ENCODE measurements at regions not wholly inside any gene's neighbourhood (a gene's known extent, or its start where the extent isn't known, plus 50 kb on each side); places are given as distances from the start of the nearest gene placed in this dataset.
"Not testable (repeated sequence)": the region's sequence is repeated elsewhere in the genome, so short reads cannot be mapped to it uniquely, and the experiment has no call there.

DNA sequence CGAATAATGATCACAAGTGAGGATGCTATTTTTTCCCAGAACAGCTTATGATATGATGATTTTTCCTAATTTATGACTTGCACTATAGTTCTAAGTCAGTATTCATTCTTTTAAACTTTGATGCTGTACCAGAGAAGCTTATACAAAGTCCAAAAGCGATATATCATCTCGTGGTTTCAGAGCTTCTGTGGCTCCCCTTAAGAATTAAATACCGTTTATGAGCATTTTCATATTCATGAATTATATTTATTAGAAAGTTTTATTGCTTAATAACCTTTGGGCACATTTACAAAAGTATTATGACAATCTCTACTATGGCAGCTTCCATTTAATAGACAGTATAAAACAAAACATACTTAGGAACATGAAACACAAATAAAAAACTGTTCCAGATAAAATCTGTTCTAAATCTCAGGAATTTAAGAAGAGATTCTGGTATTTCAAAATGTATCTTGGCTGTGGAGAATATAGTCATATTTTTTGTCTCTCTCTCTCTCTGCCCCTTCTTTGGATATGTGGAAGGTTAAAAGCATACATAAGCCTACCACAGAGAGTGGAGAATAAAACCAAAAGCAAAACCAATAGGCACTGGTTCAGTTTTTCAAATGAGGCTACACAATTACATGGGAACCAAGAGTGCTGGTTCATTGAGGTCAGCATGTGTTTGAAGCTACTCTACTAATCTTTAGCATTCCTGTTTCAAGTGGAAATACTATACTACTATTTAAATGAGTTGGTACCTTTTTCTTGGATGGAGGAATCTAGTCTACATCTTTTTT, 884.5 kb upstream of the GJE1 start:
- DNase-seq (ENCODE audit: low read depth) = no peak

DNA sequence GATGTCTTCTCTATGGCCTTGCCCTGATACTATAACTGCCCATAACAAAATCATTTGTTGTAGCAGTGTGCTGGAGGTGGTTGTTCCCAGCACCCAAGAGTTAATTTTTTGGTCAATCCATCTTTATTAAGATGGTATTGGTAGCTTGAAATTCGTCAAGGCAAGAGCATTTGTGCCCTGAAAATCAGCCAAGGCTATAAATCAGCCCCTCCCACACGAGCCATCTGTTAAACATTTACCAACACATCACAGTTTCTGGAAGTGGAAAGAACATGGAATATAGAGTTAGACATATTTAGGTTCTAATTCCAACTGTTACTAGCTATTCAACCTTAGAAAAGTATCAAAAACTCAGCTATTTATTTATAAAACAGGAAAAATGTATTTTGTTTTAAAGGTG, 888.4 kb upstream of the GJE1 start:
- DNase-seq (ENCODE audit: low read depth) = no peak

DNA sequence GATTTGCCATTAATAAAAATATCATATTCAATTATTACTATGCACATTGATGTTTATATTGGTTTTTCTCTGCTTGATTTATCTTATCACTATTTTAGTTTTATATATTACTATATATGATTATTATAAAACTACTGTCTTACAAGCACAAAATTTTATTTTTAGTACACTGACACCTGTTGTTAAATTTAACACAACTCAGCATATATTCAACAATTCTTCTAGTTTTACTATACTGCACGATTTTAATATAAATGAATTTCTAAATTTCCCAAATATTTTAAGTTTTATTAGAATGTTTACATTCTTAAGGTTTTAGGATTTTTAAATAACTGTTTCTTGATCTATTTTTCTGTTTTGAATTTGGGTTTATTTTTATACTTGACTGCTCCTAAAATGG, 889.8 kb upstream of the GJE1 start:
- DNase-seq (ENCODE audit: low read depth) = no peak

DNA sequence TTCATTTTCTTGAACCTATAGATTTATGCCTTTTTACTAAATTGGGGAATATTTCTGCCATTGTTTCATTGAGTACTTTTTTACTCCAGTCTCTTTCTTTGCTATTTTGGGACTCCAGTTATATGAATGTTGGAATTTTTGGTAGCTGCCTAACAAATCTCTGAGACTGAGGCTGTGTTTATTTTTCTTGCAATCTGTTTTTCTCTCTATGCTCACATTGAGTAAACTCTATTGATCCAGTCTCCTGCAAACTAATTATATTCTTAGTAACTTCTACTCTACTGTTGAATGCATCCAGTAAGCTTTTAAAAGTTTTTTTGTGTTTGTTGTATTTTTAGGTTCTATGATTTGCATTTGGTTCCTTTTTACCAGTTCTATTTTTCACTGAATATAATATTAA, 903.4 kb upstream of the GJE1 start:
- no peak for DNase-seq (ENCODE audit: low read depth)

DNA sequence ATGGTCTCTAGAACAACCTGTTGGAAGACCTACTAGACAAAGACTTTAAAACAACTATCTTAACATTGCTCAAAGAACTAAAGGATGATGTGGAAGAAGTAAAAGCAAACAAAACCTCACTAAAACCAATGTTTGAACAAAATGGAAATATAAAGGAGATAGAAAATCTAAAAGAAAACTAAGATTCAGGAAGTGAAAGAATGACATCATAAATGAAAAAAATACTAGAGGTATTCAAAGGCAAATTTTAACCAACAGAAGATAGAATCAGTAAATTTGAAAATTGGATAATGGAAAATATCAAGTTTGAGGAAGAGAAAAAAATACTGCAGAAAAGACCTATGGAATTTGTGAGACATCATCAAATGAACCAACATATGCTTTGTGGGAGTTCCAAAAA, 914.1 kb upstream of the GJE1 start:
- DNase-seq (ENCODE audit: low read depth) = no peak

DNA sequence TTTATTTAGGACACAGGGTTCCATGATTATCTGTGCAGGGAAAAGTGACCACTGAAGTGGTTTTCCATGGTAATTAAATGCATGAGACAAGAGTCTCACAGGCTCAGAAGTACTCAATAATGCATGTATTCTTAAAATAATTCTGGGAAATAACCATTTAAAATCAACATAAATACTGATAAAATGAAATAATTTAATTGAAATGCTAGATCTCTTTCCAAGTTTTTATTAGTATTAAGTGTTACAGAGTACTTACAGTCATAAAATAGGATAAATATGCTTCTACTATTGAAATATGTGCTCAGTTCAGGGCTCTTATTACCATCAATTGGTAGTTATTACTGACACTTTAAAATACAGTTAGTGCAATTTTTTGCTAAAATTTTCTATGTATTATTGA, 916.0 kb upstream of the GJE1 start:
- DNase-seq (ENCODE audit: low read depth) = no peak

DNA sequence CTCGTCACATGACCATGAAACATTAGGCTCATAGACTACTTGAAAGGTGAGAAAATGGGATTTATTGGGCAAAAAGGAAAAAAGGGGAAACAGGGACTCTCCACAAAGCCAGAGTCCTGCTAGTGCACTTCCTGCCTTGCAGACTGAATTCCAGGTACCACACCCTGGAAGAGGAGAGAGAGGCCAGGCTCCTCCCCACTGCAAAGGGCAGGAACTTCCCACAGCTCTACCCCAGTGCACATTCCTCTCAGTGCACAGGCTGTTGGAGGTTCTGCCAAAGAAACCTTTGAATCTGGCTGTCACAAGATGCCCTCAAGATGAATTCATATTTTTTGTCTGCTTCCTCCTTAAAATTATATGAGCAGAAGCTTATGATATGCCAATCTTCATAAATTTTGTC, 920.4 kb upstream of the GJE1 start:
- DNase-seq (ENCODE audit: low read depth) = no peak

DNA sequence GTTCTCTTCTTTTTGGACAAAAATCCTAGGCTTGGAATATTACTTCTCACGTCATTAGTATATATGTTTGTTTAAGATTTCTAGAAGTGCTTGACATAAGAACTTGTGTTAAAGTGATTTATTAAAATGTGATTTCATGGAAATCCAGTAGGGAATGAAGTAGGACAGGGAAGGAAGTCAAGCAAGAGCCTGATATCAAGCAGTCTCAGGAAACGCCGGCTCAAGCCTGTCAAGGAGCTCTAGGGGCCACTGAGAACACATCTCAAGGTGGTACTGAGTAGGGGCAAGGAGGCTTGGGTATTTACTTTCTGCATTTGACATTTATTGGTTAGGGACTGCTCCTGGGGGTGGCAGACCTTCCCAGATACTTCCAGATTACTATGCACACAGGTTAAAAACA, 920.9 kb upstream of the GJE1 start:
- DNase-seq (ENCODE audit: low read depth) = no peak

DNA sequence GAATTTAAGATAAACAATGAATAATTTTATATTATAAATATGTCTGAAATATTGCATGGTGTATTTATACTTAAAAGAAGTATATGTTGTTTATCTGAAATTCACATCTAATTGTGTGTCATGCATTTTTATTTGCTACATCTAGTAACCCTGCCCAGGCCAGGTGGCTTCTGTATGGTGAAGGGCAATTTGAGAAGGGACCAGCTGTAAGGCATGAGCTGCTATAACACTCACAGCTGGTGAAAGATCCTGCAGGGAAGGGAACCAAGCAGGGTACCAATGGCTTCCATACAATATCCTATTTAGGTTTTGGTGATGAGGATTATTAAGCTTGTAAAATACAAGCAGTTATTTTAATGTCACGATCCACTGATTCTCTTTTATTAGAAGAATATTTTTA, 921.8 kb upstream of the GJE1 start:
- DNase-seq (ENCODE audit: low read depth) = no peak

DNA sequence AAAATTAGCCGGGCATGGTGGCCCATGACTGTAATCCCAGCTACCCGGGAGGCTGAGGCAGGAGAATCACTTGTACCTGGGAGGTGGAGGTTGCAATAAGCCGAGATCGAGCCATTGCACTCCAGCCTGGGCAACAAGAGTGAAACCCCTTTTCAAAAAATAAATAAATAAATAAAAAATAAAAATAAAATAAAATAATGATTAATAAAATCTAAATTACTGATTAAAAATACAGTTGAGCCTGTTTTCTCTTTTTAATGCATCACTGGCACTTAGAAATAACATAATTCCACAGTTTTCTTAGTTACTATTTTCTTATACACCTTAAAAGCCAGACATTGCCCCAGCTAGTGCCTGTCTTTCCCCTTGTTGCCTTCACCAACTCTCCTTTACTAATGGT, 922.8 kb upstream of the GJE1 start:
- DNase-seq (ENCODE audit: low read depth) = no peak

DNA sequence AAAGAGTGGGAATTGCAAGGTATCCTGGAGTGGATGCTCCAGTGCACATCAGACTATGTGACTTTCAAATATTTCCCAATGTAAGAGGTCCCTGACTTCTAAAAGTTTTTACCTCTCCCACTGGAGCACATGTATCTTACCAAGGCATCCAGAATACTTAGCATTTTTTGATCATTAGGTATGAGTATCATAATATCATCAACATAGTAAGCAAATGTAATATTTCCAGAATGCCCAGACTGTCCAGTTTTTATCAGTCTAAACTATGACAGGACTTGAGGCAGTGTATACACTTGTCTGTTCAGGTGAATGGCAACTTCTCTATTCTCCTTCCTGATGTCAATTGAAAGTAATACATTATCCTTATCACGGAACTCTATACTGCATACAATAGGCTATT, 924.6 kb upstream of the GJE1 start:
- DNase-seq (ENCODE audit: low read depth) = no peak

DNA sequence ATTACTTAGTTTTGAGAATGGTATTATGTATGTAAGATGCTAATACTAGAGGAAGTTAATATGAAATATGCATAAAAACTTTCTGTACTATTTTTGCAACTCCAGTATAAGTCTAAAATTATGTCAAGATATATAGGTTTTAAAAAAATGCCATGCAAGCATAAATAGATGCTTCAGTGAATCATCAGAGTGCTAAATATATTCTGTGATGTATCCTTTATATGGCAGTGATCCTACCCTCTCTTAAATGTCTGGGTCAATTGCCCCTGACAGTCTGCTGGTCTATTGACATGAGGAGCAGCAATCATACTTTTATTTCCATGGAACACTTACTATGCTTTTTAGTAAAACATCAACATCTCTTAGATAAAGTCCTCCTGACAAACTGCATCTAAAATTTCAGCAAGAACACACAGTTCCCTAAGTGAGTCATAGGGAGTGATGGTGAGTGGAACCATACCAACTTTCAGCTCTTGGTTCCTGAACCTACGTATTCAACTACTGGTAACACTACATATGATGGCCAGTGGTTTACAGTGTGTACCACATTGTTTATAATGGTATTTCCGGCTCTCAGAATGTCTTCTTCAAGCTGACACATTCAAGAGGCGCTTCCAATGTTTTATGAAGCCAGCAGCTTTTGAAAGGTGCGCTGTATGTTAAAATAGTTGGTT, 928.7 kb upstream of the GJE1 start:
- DNase-seq (ENCODE audit: low read depth) = no peak

DNA sequence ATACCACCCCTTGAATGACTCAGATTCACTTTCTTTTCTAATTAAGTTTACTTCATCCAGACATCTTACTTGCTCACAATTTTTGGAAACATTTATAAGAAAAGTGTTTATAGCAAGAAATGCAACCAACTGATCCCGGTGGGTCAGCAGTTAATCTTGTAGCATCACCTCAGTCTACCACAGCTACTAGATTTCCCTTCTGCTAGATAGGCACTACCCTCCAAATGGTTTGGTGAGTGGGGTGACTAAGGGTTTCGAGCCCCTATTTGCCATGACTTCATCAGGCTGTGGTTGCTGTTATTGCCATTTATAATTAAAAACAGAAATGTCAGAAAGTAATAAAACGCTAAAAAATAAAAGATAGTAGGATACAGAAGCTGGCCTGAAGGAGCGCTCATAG, 930.1 kb upstream of the GJE1 start:
- no peak for DNase-seq (ENCODE audit: low read depth)

DNA sequence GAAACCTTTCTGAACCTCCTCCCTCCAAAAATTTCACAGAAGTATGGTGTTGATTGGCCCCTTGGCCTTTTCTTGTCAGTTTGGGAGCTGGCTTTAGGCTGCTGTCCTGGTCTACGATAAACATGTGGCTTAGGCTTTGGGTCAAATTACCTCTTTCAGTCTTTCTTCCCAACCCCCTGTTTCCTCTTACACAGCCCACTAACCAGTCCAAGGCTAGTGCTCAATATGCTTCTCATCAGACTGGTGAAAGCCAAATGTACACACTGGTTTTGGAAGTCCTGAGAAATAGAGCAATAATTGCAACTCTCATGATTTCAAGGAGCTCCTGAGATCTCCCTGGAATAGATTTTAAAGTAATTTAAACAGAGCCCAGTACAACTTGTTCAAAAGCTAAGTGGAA, 933.7 kb upstream of the GJE1 start:
- no peak for DNase-seq (ENCODE audit: low read depth)

DNA sequence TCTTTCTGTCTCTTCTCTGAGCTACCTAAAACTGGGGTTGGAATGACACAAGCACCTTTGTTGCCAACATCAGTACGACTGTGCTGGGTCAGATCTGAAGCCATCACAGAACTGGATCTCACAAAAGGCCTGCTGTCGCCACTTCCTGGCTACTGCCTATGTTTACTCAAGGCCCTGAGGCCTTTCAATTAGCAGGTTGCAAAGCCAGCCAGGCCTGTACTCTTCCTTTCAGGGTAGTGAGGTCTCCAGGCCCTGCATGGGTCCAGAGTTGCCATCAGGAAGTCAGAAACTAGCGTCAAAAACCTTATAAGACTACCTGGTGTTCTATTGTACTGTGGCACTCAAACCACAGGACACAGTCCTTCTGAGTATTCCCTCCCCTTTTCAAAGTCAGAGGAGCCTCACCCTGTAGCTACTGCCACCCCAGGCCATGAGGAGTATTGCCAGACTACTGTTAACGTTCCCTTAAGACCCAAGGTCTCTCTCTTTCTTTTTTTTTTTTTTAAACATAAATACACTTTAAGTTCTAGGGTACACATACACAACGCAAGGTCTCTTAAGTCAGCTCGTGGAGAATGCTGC, 937.4 kb upstream of the GJE1 start:
- no peak for DNase-seq (ENCODE audit: low read depth)

DNA sequence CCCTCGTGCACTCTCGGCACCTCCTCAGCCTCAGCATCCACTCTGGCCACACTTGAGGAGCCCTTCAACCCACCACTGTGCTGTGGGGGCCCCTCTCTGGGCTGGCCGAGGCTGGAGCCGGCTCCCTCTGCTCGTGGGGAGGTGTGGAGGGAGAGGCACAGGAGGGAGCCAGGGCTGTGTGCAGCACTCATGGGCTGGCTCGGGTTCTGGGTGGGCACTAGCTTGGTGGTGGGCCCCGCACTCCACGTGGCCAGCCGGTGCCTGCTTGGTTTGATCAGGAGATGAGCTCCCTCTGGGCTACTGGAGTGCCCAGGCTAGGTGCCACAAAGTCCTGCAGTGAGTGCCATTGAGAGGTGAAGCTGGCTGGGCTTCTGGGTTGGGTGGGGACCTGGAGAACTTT, 949.4 kb upstream of the GJE1 start:
- no peak for DNase-seq (ENCODE audit: low read depth)

DNA sequence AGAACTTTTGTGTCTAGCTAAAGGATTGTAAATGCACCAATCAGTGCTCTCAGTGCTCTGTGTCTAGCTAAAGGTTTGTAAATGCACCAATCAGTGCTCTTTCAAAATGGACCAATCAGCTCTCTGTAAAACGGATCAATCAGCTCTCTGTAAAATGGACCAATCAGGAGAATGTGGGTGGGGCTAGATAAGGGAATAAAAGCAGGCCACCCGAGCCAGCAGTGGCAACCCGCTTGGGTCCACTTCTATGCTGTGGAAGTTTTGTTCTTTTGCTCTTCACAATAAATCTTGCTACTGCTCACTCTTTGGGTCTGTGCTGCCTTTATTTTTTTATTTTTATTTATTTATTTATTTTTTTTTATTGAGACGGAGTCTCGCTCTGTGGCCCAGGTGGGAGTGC, 957.3 kb upstream of the GJE1 start:
- not testable (repeated sequence) for DNase-seq (ENCODE audit: low read depth)

DNA sequence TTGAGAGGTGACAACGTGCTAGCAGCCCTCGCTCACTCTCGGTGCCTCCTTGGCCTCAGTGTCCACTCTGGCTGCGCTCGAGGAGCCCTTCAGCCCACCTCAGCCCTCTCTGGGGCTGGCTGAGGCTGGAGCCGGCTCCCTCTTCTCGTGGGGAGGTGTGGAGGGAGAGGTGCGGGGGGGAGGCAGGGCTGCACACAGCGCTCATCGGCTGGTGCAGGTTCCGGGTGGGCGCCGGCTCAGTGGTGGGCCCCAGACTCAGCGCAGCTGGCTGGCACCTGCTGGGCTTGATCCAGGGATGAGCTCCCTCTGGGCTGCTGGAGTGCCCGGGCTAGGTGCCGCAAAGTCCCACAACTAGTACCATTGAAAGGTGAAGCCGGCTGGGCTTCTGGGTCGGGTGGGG, 957.8 kb upstream of the GJE1 start:
- DNase-seq (ENCODE audit: low read depth) = no peak

DNA sequence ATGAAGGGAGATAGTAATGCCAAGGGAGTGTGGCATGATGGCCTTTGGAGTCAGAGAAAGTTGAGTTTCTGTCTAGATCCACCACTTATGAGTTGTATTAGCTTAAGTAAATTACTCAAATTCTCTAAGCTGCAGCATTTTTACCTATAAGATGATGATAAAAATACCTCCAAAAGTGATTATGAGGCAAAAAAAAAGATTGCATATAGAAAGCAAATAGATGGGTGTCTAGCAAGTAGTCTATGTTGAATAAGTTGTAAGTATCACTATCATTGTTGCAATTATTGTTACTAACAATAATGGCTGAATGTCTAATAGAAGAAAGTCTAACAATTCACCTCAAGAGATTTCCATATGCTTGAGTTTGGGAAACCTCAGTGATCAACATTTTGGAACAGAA, 959.2 kb upstream of the GJE1 start:
- DNase-seq (ENCODE audit: low read depth) = no peak

DNA sequence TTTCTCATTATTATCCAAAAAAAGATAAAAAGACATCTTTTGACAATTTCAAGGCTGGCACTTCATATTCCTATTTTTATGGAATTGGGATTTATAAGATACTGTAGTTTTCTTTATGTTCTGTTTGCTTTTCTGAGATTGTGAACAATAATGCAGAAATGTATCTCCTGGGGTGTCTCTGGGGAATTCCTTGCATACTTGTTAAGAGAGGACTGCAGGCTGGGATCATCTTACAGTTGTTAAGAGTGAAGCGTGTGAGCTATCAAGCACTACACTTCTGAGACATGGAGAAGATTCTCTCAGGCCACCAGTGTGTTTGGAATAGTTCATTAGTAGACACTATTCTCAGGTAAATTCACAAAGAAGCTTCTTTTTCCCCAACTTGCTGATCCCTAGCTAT, 963.3 kb upstream of the GJE1 start:
- no peak for DNase-seq (ENCODE audit: low read depth)

DNA sequence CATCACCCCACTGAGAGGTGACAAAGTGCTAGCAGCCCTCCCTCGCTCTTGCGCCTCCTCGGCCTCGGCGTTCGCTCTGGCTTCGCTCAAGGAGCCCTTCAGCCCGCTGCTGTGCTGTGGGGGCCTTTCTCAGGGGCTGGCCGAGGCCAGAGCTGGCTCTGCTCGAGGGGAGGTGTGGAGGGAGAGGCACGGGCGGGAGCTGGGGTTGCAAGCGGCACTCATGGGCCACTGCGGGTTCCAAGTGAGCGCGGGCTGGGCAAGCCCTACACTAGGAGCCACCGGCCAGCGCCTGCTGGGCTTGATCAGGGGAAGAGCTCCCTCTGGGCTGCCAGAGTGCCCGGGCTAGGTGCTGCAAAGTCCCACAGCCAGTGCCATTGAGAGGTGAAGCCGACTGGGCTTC, 964.8 kb upstream of the GJE1 start:
- DNase-seq (ENCODE audit: low read depth) = no peak

DNA sequence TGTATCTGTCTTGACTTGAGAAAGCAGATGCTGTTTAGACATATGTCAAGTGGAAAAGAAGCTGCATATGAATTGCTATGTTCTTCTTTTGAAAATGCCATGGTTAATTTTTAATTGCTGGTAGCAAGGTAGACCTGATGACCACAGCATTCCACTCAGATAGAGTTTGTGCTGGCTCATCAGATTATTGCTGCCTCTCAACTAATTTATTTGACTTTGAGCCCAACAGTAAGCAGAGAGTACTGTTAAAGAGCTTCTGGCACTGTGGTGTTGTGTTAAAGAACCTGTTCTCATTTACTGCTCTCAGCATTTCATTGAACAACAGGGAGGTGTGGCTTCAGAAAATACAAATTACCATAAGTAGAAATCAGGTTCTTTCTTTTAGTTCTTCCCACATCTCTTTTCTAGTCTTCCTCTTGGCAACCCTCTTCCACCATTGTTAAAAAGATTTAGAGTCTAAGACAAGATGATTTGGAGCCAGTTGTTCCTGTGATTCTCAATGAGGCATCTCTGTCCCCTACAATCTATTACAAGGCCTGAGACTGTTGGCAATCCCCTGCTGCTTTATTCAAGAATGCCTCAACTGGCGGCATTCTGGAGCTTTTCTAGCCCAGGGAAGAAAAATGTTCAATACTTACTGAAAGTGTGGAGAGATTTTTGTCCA, 967.6 kb upstream of the GJE1 start:
- no peak for DNase-seq (ENCODE audit: low read depth)

DNA sequence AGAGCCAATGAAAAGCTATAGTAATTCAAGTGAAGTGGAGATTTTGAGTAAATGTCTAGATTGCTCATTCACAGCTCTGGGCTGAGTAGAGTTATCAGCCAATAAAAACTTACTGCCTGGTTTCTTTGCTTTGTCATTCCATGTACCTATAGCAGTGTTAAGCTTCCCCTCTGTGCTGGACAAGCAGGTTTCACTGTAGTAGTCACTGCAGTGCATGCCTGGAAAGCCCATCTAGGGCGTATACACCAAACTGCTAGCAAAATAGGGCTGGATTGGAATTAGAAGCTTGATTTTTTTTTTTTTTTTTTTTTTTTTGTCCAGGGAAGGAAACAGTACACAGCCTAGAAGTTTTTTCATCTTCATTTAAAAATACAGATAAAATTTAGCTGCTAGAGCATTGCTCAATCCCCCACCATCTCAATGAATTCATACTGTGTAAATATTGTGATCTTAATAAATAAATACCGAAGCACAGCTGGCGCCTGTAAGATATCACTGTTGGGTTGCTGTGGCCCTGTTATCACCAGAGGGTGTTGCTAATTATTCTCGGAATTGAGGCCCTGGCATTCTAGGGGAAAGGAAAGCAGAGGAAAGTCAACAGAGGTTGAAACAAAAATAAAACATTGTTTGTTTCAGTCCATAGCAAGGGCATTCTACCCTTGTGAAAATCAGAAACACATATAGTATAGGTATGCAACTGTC, 968.5 kb upstream of the GJE1 start:
- DNase-seq (ENCODE audit: low read depth) = no peak
